Hematopoietic multipotent progenitor cell treated with erythropoietin and hydrocortisone succinate and interleukin-3 and kit ligand, for 6 days (in vitro differentiated cells): ENCODE measurements at regions not wholly inside any gene's neighbourhood (a gene's known extent, or its start where the extent isn't known, plus 50 kb on each side); places are given as distances from the start of the nearest gene placed in this dataset.
A peak's percentile ranks its signal among the peaks of the same experiment; 100 is the strongest.

Source experiments
- DNase-seq: peaks from one replicate; pipeline ENCODE4 v3.0.0-alpha.2; 2015

DNA sequence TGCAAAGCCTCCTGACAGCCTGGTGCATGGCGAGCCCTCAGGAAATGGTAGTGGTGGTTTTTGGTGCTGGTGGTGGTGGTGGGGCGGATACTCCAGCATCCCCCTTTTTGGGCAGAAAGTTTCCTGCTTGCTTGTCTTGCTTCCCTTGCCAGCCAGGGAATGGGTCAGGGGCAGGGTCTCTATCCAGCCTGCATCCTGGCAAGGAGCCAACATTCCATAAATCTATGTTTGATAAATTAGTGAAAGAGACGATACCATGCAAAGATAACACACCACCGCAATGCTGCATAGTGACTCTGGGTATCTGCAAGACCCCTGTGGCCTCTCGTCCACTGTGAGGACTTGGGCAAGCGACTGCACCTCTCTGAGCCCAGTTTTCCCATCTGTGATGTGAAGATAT, 246.2 kb downstream of the LRFN2 start:
- DNase-seq = no peak

DNA sequence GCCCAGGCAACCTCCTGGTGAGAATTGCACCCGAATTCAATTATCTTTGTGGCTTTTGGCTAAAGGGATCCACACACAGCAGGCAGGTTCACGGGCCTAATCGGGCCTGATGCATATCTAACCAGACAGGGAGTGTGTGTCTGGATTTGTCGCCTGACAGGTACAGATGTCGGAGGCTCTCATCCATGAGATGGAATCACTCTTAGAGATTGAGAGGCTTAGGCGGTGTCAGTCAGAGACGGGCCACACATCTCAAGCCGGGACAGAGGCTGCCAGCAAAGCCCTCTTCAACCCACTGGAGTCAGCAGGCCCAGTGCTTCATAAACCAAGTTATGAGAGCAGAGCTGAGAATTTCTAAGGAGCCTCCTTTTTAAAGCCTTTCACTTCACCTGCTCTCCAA, 247.0 kb downstream of the LRFN2 start:
- no peak for DNase-seq

DNA sequence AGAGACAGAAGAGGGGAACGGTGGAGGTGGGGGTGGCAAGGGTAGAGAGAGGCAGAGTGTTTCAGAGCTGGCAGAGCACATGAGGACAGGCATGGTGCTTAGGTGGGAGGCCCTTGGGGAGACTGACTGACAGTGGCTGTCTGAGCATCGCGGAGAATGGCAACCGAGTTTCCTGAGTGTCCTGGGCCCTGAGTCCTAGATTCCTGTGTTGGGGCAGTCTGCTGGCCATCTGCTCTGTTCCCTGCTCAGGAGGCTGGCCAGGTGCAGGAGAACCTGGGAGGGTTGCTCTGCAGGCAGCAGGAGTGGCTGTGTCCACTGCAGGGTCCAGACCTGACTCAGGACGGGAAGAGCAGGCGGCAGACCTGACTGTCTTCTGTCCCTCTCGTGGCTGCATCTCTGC, 248.9 kb downstream of the LRFN2 start:
- no peak for DNase-seq

DNA sequence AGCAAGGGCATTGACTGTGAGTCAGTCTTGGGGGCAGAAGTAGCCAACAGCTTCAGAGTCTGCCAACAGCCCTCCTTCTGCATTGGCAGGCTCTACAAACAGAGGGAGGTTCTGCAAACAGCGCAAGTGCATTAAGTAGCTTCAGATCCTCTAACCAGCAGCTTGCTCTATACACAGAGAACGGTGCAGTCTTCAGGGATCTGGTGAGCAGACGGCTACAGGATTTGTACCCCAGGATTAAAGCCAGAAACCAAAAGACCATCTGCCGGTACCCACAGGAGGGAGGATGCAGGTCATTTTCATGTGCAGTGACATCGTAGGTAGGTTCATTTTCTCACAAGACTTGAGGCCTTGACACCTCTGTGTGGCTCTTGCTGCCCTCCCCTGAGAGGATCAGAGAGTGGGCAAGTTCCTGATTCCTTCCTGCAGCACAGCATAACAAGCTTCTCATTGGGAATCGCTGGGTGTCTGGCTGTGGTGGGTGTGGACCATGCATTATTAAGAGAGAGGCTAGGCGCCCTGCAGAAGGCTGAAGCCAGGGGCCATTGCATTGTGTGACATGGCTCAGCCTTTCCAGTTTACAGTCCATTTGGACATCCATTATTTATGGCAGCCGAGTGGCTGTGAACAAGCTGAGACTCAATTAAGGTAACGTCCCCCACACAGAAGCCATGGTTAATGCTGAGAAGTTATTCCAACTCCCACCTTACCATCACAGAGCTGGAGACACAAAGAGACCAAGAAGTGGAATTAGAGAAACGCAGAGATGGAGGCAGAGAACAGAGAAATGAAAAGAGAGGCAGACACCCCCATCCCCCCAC, 250.0 kb downstream of the LRFN2 start:
- DNase-seq = no peak

DNA sequence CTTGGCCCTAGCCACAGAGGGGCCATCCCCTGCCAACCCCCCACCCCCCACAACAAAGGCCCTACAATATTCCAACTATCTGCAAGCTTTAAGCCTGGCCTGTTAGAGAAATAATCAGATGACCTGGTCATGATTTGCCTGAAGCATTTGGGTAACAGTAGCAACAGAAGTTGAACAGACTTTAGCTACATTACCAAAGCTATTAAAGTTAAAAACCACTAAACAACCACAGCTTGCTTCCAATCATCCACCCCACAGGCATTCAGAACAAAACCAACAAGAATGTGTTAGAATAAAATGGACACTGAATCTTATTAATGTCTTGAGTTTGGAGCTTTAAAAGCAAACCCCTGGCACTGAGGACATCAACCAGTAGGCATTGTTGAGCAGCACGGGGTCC, 250.9 kb downstream of the LRFN2 start:
- DNase-seq = no peak

DNA sequence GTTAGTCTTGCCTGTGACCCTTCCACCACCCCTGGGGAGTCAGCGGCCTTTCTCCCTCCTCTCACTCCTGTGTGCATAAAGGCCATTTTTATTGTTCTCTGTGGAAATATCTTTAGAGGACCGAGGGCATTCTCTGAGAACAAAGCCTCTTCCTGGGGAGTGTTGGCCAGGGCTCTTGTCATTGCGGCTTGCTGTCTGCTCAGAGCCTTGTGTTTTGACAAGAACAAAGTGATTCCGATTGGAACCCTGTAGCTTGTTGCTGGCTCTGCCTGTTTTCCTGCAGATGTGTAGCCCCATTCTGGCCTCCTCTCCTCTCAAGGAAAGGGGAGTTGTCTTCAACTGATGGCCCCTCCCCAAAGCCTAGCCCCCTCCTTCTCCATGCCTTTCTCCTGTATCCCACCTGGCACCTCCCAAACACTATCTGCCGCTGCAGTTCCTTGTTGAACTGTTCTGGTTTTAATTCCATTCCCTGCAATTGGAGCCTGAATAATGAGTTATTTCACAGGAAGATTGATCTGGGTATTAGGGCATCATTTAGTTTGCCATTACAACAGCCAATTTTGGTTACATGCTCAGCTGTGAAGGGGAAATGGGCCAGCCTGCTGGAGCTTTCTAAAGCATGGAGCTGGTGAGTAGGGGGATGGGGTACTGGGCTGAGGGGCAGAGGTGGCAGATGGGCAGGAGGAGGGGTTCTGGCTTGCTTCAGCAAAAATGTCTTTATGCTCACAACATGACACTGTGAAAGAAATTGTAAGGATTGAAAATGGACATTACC, 252.5 kb downstream of the LRFN2 start:
- DNase-seq = no peak

DNA sequence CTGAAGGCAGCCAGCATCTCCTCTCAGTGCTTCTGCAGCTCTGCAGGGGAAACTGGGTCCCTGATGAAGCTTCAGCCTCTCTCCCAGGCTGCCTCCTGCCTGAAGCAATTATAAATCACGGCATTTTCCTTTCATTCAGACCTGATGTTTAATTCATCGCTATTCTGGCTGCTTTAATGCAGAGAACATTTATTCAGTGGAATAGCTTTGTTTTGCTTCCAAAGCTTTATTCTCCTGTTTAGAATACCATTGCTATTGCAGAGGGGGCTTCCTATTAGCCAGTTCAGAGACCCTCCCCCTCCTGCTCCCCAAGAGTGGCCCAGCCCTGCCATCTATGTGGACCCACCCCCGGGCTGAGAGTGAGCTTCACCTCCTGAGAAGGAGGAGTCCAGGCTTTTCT, 255.6 kb downstream of the LRFN2 start:
- DNase-seq = no peak

DNA sequence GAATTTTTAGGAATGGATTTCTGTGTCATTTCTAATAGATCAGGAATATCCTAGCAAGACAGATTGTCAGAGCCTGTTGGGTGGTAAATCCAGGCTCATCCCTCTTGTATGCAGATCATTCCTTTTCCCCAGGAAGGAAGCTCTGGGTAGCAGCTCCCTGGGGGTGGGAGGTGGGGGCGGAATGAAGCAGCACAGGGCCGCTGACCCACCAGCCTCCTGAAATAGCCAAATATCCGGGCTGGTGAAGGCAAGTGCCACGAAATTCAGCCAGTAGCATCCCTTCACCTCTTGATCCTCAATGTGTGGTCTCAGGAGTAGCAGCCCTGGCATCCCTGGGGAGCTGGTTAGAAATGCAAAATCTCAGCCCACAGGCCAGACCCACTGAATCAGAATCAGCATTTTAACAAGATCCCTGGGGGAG, 256.9 kb downstream of the LRFN2 start:
- DNase-seq = no peak

DNA sequence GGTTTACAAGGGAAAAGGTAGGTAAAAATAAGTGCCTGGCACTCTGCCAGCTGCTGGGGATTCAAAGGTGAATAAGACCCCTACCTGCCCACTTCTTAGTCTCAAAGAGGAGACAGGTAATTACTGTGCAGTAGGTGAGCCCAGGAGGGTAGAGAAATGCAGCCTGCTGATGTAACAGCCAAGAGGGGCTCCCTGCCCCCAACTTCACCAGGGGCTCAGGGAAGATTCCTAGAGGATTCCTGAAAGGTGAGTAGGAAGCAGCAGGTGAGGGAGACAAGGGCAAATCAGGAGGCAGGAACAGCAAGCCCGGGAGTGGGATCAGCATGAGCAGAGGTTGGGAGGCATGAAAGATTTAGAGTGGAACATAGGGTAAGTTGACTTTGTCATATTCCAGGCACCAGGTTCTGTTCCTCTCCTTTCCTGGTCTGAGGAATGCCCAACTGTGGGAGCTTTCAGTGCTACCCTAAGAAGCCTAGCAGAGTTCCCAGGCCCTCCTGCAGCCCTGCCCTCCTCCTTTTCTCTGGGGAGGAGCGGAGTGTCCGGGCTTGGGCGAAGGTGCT, 258.1 kb downstream of the LRFN2 start:
- DNase-seq = no peak

DNA sequence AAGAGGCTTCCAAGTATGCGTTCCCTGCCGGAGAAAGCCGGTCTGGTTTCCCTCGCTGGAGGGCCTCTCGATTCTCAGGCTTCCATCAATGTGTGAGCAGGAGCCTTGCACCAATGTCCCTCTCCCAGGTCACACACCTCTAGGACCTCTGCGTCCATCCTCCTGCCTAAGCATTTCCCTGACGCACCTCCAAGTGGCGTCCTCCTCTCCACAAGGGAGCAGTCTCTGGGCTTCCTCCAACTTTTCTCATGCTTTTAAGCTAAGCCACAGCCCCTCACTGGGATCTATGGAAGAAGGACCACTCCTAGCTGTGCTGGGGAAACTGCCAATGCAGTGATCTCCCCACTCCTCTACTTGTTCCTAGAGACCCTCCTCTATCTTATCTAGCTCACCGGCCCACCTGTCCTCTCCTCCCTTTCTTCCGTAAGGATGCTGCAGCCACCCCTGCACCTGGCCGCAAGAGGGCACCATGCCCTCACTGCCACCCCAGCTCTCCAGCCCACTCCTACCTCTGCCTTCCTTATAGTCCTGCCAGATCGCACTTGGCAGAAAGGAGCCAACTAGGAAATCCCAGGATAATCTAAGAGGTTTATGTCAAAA, 258.7 kb downstream of the LRFN2 start:
- DNase-seq = peak; percentile 21

DNA sequence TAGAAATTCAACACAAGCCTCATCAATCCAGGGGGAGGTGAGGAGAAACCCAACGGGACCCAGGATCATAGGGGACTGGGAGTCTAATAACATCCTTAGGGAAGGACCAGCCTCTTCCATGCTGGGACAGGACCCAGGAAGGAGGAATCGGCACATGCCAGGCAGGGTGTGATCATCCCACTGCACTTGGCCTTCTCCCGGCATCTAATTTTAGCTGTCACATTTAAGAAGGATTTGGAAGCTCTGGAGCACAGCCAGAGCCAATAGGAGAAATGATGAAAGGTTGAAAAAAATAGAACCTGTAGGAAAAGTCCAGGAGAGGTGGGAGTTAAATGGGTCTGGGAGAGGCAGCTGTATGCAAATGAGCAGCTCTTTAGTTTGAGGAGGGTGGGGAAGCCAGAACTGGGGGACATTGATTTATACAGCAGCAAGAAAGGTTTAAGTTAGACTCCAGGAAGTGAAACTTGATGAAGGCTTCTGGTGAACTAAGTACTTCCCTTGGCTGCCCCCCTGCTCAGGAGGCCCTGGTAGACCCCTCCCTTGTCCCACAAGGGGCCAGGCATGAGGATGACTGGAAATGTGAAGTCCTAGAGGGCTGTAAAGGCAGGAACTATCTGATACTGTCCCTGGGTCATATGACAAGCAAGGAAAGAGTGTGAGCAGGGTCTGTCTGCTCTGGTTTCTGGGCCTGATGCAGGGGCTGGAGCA, 260.3 kb downstream of the LRFN2 start:
- DNase-seq = no peak

DNA sequence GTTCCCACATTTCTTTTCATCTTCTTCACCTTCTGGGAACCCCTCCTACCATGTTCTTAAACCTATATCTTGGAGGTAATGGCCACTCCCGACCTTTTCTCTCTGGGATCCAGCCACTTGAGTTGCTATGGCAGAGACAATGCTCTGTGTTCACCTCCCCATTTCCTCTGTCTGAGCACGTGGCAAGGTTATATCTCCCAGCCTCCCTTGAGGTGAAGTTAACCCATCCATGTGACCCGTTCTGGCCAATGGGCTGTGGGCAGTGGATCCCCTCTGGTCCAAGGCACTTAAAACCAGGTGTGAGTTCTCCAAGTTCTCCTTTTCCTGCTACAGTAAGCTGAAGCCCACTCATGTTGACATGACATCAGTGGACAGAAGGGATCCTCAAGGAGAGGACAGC, 261.4 kb downstream of the LRFN2 start:
- no peak for DNase-seq

DNA sequence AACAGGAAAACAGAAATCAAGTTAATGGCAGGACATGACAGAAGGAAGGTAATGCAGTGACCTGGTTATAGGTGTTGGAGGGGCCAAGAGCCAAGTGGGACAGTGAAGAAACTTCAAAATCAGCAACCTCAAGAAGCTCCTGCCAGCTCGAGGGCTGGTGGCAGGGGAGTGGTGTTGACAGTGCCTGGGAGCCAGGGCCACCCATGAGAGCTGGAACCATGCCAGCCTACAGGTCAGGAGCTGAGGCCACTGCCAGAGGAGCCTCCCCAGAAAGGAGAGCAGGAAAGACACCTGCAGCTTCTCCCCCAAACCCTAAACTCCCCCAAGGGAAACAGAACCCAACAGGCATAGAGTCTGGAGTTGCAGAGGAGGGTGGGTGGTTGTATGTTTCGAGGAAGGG, 262.1 kb downstream of the LRFN2 start:
- DNase-seq = no peak

DNA sequence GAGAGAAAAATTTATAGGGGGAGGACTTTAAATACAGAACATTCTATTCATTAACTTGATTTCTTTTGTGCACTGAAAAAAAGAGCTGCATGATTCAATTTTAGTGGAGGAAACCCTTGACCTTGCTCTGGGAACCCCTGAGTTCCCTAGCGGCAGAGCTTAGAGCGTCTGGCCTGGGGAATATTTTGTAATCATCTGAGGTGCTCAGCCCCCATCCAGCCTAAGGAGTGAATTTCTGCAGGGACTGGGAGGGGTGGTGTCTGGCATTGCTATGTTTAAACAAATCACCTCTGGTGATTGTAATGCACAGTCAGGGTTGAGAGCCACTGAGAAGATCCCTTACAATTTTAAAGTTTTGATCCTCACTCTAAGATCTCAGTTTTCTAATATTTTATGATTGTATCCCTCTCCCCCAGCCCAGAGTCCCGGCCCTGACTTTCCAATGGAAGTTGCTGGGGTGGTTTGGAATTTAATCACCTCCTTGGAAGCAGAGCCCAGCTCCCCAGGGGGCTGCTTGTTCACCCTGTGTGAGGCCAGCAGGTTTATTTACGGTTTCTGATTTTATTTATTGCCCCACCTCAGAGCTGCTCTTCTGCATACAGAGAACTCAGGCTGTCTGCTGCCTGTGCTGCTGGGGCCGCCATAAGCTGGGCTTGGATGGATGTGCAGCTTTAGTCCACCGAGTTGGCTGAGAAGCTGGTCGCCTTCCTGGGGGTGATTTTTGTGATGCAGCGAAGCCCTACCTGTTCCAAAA, 263.1 kb downstream of the LRFN2 start:
- DNase-seq = no peak

DNA sequence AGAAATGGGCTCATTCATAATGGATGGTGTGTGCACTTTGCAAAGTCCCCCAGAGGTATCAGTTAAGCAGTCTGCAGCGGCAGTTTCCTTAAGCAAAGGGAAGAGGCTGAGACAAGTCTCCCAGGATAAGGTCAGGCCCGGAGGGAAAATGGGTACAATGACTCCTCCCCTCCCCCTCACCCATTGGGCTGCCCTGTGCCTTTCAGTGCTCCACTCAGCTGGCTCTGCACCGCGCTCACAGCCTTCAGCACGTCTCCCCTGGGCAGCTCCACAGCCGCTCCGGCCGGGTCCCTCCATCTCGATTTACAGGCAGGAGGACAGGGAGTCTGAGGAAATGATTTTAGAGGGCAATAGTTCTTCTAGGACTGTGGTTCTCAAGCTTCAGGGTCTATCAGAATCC, 264.8 kb downstream of the LRFN2 start:
- no peak for DNase-seq

DNA sequence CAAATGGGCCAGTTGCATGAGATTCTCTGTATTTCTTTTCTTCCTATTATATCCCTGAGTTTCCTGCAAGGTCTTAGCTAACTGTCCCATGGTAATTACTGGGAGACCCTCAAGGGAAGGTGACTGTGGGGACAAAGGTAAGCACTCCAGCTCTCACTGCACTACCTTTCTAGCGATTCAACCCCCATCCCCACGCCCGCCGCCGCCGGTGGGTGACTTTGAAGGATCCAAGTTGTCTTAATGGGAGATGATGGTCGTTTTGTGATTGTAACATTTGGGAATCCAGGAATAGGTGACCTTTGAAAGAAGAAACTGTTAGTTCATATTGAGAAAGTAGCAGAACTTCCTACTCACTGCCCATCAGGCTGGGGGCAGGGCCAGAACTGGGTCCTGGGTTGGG, 265.5 kb downstream of the LRFN2 start:
- DNase-seq = no peak

DNA sequence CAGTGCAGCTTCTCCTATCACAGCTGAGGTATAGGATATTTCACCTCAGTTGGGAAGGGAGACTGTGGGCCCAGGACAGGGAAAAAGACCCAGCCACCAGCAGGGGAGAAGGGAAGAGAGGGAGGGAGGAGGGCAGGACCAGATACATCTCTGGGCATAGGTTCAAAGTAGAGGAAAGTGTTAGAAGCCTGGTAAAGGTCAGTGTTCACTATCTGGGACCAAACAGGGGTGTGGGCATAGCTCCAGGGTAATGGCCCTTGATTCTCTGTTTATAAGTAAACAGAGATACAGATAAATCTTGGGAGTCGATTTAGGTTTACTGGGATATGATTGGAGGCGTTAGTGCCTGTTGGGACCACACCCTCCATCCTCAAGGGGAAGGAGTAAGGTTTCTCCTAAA, 266.2 kb downstream of the LRFN2 start:
- no peak for DNase-seq

DNA sequence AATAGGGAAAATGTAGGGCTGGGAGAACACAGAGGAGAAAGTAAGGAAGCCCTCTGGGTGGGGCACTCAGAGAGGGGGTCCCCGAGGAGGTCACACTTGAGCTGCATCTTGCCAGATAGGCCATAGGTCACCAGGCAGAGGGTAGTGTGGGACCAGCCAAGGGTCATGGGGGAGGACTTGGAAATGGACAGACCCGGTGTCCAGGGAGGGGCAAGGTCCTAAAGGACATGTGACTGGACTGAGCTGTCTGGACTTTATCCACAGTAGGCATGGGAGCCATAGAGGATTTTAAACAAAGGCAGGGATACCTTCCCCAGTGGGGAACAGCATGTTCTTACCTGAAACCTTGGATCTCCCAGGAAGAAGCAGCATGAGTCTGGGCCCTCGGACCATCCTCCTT, 266.7 kb downstream of the LRFN2 start:
- DNase-seq = no peak

DNA sequence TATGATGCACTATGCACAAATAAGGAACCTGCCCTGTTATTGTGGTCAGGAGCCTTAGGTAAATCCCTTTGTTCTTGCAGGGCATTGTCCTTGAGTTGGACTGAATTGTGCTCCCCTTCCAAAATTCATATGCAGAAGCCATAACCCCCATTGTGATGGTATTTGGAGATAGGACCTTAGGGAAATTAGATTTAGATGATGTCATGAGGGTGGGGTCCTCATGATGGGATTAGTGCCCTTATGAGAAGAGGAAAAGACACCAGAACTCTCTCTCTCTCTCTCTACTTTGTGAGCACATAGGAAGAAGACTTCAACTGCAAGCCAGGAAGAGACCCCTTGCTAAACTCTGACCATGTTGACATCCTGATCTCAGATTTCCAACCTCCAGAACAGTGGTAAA, 268.0 kb downstream of the LRFN2 start:
- DNase-seq = no peak

DNA sequence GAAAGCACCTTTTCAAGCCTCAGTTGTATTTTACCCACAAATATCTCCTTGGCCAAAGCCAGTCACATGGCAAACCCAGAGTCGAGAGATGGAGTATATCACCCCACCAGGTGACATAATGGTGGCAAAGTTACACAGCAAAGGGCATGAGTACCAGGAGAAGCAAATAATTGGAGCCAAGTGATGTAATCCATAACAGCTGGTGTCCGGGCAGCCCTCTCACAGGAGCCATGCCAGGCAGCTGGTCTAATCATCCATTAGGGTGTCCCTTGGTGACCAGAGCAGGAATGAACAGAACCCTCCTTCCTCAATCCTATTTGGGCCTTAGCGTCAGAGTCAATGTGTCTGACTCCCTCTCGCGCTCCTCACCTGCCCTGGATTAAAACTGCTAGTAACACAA, 272.1 kb downstream of the LRFN2 start:
- no peak for DNase-seq

DNA sequence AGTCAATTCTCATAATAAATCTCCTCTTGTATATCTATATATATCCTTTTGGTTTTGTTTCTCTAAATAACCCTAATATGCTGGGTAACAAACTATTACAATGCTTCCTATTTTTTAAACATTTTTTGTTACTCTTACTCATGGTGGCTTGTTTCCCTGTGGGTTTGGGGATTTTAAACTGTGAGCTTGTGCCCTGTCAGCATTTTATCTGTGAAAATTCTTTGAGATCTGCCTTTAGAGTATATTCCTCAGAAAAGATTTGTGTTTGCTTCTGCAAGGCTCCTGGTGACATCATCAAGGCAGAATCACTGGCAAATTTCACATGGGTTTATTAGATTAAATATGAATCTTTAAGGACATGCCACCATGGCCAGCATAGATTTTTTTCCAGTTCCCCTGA, 273.6 kb downstream of the LRFN2 start:
- no peak for DNase-seq
